Mucosa of gallbladder (tissue), 1 donor: ENCODE measurements at regions not wholly inside any gene's neighbourhood (a gene's known extent, or its start where the extent isn't known, plus 50 kb on each side); places are given as distances from the start of the nearest gene placed in this dataset.
A peak's percentile ranks its signal among the peaks of the same experiment; 100 is the strongest.

Source experiments
- DNase-seq: peaks from one replicate; pipeline ENCODE4 v3.0.0-alpha.2; 2020; ENCODE audit warnings: low spot score
- donor health status: DM: no; HTN: no; CAD: no.

DNA sequence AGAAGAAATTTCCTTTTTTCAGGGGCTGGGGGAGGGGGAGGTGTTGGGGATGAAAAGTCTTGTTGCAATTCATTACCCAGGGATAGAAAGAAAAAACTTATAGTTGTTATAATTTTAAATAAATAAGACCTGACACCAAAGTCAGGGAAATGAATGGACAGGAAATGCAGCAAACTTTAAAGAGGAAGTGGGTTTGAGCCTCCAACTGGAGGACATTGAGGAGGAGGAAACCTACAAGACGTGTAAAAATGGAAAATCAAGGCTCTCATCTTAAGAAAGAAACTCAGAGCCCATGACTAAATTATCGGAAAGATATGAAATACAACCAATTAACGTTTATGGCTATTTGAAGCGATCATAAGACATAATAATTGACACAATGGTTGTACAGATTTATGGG is 54.4 kb downstream of the NIBAN1 start:
- DNase-seq = no peak

DNA sequence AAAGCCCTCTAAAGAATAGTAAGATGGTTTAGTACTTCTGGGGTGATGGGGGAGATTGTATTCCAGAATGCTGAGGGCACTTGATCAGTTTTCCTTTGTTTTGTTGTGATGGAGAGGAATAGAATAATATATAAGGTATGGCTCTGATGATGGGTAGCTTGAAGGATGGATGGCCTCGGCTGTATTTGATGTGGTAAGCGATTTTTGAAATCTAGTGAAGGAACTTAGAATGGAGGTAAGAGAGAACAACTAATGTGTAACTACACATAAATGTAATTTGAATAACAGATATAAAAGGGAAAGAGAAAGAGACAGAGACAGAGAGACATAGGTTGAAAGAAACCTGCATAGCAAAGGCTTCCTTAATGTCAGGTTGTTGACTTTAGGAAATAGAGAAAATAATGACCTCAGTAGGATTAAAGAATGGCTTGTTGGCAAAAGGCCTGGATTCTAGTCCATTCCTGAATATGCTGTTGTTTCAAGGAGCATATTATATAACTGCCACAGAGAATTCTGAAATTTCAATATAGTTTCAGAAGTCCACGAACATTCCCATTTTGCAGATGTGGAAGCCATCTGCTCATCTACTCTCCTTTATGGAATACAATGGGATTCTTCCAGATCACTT is 58.7 kb downstream of the NIBAN1 start:
- DNase-seq = no peak

DNA sequence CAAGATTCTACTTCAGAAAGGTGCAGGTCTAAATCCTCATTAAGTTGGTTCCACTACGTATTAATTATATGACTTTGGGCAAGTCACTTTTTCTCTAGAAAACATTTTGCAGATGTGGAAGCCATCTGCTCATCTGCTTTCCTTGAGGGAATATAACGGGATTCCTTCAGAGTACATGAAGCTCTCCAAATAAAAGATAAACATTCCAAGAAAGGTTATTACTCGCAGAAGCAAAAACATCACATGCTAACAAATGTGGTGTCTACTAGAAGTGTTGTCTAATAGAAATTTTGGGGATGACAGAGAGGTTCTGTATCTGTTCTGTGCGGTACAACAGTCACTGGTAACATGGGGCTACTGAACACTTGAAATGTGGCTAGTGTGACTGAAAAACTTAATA is 60.2 kb downstream of the NIBAN1 start:
- no peak for DNase-seq

DNA sequence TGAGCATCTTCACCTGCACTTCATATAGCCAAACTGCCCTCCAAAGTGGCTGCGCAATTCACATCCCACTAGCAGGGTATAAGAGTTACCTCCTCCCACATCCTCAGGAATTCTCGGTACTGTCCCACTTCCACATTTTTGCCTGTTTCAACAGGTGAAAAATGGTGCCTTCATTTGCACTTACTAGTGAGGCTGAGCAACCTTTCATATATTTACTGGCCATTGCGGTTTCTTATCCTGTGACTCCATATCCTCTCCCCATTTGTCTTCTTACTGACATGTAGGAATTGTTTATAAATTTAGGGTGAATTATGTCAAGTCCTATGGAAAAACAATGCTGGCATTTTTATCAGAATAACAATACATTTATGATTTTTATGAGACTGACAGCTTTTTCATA is 61.9 kb downstream of the NIBAN1 start:
- no peak for DNase-seq

DNA sequence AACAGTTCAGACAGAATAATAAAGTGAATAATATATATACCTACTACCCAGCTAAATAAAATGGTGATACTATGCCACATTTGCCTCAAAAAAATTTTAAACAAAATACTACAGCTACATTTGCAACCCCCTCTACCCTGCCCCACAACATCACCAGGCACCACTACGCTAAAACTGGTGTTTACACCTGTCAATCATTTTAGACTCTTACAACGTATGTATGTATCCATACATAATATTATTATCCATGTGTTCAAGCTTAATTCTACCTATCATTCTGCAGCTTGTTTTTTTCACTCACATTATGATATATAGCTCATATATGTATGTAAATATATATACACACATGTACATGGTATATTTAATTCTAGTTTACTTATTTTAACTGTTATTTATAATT is 62.5 kb downstream of the NIBAN1 start:
- no peak for DNase-seq

DNA sequence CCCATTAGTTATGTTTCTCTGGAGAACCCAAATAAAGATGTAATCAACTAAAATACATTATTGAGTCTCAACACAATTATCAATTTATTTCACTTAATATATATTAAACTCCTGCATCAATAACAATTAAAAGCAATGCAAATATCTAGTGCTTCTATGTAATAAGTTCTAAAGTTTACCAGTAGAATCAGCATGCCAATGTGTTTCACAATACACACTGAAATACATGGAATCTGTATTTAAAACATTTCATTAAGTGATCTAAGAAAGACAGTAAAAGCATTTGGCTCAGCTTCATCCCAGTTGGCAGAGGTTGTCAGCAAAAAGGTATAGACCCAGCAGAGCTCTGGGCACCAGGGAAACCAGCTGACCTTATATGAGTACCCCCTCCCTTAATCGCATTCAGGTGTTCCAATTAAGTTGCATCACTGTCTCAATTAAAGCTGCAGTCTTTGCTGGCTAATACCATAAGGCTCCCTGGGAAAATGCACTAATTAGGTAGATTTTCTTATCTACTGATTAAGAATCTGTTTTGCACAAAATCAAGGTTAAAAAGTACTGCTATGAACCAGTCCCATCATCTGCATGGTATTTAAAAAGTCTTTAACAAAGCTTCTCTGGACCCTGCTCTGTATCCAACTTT is 63.1 kb downstream of the NIBAN1 start:
- DNase-seq = no peak

DNA sequence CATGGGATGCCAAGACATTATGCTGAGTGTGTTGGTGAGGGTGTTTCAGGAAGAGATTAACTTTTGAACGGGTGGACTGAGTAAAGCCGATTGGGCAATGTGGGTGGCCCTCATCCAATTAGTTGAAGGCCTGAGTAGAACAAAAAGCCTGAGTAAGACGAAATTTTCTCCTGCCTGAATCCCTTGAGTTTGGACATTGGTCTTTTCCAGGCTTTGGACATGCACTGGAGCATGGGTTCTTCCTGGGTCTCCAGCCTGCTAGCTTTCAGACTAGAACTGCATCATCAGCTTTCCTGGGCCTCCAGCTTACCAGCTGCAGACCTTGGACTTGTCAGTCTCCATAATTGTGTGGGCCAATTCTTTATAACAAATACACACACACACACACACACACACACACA is 63.6 kb downstream of the NIBAN1 start:
- peak; percentile 40 for DNase-seq

DNA sequence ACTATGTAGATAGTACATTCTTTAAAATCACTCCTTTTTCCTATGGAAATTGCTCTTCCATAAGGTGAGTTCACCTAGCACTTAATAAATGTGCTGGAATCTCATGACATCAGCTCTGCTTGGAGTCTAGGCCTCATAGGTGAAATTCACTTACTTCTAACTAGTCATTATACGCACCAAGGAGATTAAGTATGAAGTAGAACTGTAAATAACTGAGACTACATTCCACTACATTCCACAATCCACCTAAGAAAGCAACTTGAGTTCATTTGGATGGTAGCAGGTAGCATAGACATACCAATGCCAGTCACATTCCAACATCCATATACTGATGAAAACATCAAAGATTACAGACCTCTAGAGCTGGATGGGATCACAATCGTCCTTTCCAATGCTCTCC is 64.3 kb downstream of the NIBAN1 start:
- DNase-seq = no peak

DNA sequence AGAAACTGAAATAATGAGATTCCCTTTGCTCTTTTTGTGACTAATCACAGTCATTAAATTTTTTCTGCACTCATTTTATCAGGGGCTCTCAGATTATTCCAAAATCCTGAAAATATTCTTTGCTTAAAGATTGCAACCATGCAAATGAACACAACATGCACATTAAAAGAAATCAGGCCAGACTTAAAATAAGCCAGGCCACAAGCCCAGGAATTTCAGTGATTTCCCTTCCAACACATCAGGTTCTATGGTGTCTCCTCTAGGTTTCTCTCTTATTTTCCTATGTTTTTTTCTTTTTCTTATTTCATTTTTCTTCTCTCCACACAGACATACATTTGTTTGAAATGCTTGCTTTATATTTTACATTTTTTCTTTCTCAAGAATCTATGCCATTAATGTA is 65.3 kb downstream of the NIBAN1 start:
- no peak for DNase-seq

DNA sequence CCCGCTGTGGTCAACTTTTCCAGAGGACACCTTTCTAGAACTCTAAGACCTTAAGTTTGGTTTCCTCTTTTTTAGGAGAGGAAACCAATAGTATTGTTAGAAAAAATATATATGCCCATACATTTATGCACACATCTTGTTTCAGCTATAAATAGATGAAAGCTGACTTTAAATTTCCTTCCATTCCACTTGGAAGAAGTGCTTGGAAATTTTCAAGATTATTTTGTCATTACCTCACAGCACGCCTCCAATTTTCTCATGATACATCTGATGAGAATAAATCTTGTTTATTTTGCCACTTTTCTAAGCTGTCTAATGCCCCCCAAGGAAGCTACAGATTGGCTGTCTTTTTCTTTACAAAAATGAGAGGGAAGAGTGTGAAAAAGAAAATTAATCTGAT is 65.8 kb downstream of the NIBAN1 start:
- DNase-seq = no peak

DNA sequence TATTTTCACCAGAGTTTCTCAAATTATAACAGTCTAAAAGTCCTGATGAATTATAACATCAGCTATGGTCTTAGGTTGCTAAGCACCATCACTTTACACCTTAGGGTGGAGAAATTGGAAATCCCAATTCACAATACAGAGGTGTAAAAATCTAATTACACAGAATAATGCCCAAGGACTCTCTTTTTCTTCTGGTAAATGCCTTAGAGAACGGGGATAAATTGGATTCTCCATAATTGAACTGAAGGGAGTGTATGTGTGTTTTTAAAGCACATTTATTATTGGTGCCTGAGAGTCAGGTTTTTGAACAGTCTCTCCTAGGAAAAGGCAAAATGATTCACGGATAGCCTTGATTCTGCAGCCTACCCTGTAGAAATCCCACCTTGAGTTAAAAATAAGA is 66.8 kb downstream of the NIBAN1 start:
- DNase-seq = no peak

DNA sequence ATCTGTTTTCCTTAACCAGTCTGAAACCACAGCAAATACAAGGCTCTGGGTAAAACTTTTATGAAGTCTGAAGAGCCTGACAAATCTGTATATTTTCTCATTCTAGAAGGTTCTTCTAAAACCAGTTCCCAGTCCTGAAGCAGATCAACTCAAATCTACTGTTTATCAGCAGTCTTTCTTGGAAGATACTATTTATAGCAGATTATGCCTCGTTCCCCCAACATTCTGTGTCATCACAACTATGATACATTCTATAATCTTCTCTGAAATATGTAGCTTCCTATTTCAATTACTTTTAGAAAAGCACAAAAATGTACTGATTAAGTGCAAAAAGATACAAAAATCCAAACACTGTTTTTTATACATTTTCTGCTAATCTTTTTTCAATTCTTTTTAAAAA is 67.5 kb downstream of the NIBAN1 start:
- no peak for DNase-seq

DNA sequence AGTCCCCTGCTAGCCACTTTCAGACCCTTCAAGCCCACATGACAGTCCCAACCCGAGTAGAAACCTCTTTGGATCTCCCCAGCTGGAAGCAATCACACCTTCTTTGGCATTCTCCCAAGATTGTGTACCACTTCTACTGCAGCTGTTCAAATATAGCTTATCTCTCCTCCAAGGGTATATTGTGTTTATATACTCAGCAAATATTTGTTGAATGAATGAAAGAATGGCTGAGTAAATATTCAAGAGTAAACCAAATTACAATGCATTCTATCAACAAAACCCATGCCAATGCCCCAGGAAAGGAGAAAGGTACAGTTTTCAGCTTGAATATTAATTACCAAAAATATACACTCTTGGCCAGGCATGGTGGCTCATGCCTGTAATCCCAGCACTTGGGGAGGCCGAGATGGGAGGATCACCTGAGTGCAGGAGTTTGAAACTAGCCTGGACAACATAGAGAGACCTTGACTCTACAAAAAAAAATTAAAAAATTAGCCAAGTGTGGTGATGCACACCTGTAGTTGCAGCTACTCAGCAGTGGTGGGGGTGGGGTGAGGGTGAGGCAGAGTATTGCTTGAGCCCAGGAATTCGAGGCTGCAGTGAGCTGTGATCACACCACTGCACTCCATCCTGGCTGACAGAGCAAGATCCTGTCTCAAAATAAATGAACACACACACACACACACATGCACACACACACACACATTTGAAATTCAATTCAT is 68.5 kb downstream of the NIBAN1 start:
- no peak for DNase-seq

DNA sequence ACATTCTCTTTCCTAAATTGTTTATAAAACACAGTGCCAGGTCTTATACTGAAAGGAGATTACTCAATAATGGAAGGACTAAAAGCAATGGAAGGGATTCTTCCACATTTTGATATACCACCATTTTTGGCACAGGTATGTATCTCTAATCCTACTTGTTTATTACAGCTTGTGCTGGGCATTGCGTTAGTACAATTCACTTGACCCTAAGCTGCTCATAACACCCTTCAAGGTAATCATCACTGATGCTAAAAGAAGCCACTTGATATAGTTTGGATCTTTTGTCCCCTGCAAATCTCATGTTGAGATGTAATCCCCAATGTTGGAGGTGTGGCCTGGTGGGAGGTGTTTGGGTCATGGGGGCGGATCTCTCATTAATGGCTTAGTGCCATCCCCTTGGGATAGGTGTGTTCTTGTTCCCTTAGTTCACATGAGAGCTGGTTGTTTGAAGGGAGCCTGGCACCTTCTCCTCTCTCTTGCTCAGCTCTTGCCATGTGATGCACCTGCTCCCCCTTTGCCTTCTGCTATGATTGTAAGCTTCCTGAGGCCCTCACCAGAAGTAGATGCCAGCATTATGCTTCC is 71.1 kb downstream of the NIBAN1 start:
- DNase-seq = no peak

DNA sequence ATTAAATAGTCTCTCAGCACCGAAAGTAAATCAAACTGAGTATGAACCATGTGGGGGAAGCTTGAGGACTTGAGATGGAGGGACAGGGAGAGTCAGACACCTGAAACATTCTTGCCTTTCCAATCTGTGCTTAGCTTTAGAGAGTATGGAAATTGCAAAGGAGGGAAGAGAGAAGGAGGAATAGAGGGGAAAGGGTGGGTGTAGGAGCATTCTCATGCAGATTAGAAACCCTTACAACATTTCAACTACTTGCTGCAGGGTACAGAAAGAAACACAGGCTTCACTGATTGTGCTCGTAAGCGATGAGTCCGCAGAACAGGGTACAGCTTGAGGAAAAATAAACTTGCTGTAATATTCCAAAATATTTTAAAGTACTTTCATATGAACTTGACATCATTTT is 73.8 kb downstream of the NIBAN1 start:
- no peak for DNase-seq

DNA sequence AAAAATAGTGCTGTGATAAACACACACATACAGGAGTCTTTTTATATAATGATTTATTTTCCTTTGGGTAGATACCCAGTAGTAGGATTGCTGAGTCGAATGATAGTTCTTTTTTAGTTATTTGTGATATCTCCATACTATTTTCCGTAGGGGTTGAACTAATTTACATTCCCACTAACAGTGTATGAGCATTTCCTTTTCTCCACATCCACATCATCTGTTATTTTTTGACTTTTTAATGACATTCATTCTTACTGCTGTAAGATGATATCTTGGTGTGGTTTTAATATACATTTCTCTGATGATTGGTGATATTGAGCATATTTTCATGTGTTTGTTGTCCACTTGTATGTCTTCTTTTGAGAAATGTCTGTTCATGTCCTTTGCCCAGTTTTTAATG is 78.3 kb downstream of the NIBAN1 start:
- no peak for DNase-seq

DNA sequence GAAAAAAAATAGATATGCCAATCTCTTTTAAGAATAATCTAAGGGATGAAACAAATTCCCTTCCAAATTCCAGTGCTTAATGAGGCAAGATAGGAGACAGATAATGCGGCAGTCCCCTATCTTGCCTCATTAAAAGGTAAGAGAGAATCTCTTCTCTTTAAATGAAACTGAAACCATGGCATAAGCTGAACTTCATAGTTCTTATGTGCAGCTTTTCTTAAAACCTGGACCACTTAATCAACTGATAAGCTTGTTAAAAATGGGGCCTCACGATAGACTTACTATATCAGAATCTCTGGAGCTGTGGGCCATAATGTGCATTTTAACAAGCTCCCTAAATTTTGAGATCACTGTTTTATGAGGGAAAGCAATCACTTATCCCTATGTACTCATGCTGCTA is 79.2 kb downstream of the NIBAN1 start:
- DNase-seq = no peak

DNA sequence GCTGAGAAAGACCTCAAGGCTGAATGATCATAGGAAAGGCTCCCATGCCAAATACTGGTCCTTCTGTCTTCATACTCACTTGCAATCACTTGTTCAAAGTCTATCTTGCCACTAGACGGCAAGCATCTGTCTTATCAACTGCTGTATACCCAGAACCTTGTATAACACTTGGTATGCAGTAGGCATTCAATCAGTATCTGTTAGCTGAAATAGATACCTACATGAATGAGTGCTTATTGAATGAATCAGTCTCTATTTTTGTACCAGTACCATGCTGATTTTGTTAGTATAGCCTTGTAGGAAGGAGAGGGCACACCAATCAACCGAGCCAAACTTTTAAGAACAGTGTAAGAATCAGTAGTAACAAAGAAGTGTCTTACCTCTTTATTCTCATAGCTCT is 80.6 kb downstream of the NIBAN1 start:
- DNase-seq = no peak

DNA sequence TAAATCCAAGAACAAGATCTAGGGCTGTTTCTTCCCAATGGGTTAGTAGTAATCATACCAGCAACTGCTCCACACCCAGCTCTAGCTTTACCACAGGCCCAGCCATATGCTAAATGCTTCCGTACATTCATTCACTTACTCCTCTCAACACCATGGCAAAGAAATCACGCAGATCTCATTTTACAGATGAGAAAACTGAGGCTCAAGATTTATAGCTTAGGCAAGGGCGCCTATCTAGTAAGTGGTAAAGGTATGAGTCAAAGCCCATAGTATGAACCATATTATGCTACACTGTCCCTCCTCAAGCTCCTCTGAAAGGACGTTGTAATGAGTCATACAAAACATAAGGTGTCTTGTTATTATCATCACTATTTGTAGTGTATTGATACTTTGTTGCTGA is 82.2 kb downstream of the NIBAN1 start:
- no peak for DNase-seq

DNA sequence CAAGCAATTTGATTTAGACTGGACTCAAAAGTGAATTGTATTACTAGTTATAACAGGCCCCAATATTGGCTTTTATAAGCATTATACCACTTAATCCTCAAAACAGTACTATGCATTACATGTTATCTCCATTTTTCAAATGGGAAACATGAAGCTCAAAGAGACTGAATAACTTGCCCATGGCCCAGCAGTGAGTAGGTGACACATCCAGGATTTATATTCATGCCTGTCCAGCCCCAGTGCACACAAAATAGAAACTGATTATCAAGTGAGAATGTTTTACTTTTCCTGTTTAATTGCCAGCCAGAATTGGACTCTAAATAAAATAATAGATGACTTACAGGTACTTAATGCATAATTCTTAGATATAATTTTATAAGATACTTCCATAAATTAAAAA is 82.9 kb downstream of the NIBAN1 start:
- no peak for DNase-seq

DNA sequence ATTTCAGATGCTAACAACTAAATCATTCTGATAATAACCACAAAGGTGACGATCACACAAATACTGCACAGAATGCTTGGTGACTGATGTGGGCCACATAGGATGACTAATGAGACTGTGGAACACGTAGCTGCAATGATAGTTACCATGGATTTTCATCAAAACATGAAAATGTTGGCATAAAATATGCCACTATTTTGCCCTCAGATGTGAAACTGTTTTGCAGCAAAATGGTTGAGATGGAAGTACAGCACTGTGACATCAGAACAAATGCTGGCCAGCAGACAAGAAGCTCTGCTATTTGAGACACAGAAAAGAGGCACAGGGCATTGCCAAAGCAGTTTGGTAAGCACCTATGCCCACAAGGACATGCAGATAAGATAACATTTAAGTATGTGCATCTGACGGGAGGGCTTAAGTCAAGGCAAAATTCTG is 83.8 kb downstream of the NIBAN1 start:
- DNase-seq = peak; percentile 20

DNA sequence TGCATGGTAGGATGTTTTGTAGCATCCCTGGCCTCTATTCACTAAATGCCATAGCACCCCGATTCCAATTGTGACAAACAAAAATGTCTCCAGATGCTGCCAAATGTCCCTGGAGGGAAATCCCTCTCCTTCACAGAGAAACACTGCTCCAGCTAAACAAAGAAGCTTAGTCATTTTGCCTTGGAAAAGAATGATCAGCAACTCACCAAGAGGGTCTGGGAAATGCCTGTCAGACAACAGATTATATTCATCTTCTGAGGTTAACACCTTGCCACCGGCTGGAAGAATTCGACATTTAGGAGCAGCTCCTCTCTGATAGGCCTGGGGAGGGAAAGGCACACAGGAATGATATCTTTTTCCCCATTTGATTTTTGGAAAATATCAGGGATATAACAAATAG is 84.4 kb downstream of the NIBAN1 start:
- DNase-seq = no peak

DNA sequence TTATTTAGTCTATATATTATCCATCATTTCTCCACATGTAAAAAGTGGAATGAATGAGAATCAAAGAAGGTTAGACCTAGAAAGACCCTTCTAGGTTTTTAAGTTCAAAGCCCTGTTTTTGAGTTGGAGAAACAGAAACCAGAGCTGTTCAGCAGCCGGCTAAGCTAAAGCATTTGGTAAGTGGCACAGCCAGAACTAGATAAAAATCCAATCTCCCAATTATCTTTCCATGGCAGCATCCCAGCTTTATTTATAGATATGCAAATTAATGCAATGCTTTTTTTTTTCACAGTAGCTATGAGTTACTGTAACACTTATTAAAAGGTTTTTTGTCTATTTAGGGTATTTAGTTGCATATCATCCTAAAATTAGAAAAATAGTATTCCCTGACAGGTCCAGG is 85.1 kb downstream of the NIBAN1 start:
- no peak for DNase-seq
